HEK293 (cell line): ENCODE measurements at regions not wholly inside any gene's neighbourhood (a gene's known extent, or its start where the extent isn't known, plus 50 kb on each side); places are given as distances from the start of the nearest gene placed in this dataset.

Experiments used
- CTCF ChIP-seq: fragments of 450-650 bp; formaldehyde crosslinking; IDR thresholded peaks from 2 replicates; pipeline ENCODE4 v1.5.1; 2016; ENCODE audit warnings: missing biosample characterization, missing genetic modification characterization
- ZBTB10 ChIP-seq: fragments of 450-650 bp; formaldehyde crosslinking; IDR thresholded peaks from 2 replicates; pipeline ENCODE4 v1.5.1; 2016; ENCODE audit warnings: missing biosample characterization, missing genetic modification characterization
- ZFP37 ChIP-seq: fragments of 450-650 bp; formaldehyde crosslinking; IDR thresholded peaks from 2 replicates; pipeline ENCODE4 v1.5.1; 2016; ENCODE audit warnings: missing biosample characterization, missing genetic modification characterization
- ZNF184 ChIP-seq: fragments of 450-650 bp; IDR thresholded peaks from 2 replicates; pipeline ENCODE4 v1.5.1; 2018; ENCODE audit warnings: missing biosample characterization, mild to moderate bottlenecking, missing genetic modification characterization

- TF ChIP-seq ZNF184, result no peak
- no peak for TF ChIP-seq CTCF (tag by site-specific recombination)
- TF ChIP-seq ZFP37 (tag by site-specific recombination), result no peak
- no peak for TF ChIP-seq ZBTB10
Observed at GRCh38 chr10:83176901-83177300, 962.4 kb upstream of the GHITM start.
